H1 (cell line): ENCODE measurements at regions not wholly inside any gene's neighbourhood (a gene's known extent, or its start where the extent isn't known, plus 50 kb on each side); places are given as distances from the start of the nearest gene placed in this dataset.

Experiments used
- BACH1 ChIP-seq: IDR thresholded peaks from 2 replicates; pipeline ENCODE4 v1.6.1; 2012; ENCODE audit warnings: low read length, improper control_type of control experiment
- CEBPB ChIP-seq: IDR thresholded peaks from 2 replicates; pipeline ENCODE4 v1.6.1; 2012; ENCODE audit warnings: low read depth, low read length
- CHD7 ChIP-seq: fragments of 300-600 bp; sonication (generic); IDR thresholded peaks from 2 replicates; pipeline ENCODE4 v1.7.1; 2012; ENCODE audit warnings: low read length, moderate library complexity, mild to moderate bottlenecking, inconsistent platforms; ENCODE audit not compliant: insufficient replicate concordance
- FOSL1 ChIP-seq: IDR thresholded peaks from 2 replicates; pipeline ENCODE4 v1.6.1; 2011; ENCODE audit warnings: mild to moderate bottlenecking, low read depth, low read length, moderate library complexity; ENCODE audit not compliant: insufficient read depth
- RFX5 ChIP-seq: IDR thresholded peaks from 2 replicates; pipeline ENCODE4 v1.6.1; 2011; ENCODE audit warnings: low read depth, low read length, improper control_type of control experiment, borderline replicate concordance

GRCh38 chr2:53445383-53446070 is 322.1 kb upstream of the CHAC2 start (continued):
- TF ChIP-seq CHD7 (no peak), CEBPB (no peak), FOSL1 (no peak), BACH1 (no peak), RFX5 (no peak)
